A673 (cell line): ENCODE measurements at regions not wholly inside any gene's neighbourhood (a gene's known extent, or its start where the extent isn't known, plus 50 kb on each side); places are given as distances from the start of the nearest gene placed in this dataset.

Experiments used
- BruUV-seq: library from RNA; stranded (reverse); fragments of 400-500 nt; replicated peaks from 2 replicates; lab custom pipeline; 2021; lab: Mats Ljungman, UMichigan
- CTCF ChIA-PET: fragments of 300-600 bp; sonication (Branson Sonifier 250); formaldehyde crosslinking; loops from one replicate; lab custom pipeline; 2022; ENCODE audit warnings: antibody characterized with exemption; lab: Charles Lee
- POLR2A ChIA-PET: fragments of 300-600 bp; sonication (Branson Sonifier 250); formaldehyde crosslinking; loops from one replicate; lab custom pipeline; 2022; ENCODE audit warnings: antibody characterized with exemption; ENCODE audit not compliant: low non-redundant PET; lab: Charles Lee
- DNase-seq: peaks from one replicate; pipeline ENCODE4 v3.0.0-alpha.2; 2015; ENCODE audit warnings: low spot score
- H3K27ac ChIP-seq: fragments of 200-600 bp; sonication (generic); 2 replicates; pipeline ENCODE4 v1.5.1; 2016; ENCODE audit warnings: mixed run types, low read depth, mild to moderate bottlenecking, mixed read lengths, antibody characterized with exemption, low read length; ENCODE audit not compliant: poor library complexity, severe bottlenecking
- H3K27me3 ChIP-seq: fragments of 200-600 bp; sonication (generic); replicated peaks from 2 replicates; pipeline ENCODE4 v1.6.1; 2017; ENCODE audit warnings: mixed run types, low read depth, mild to moderate bottlenecking, mixed read lengths, antibody characterized with exemption, low read length; ENCODE audit not compliant: insufficient read depth, poor library complexity
- H3K36me3 ChIP-seq: fragments of 200-600 bp; sonication (generic); 2 replicates; pipeline ENCODE4 v1.6.1; 2016; ENCODE audit warnings: mixed run types, mild to moderate bottlenecking, mixed read lengths, antibody characterized with exemption, low read length; ENCODE audit not compliant: insufficient read depth, poor library complexity, severe bottlenecking
- H3K4me1 ChIP-seq: fragments of 200-600 bp; sonication (generic); 2 replicates; pipeline ENCODE4 v1.6.1; 2017; ENCODE audit warnings: mixed run types, mild to moderate bottlenecking, mixed read lengths, antibody characterized with exemption, low read length; ENCODE audit not compliant: insufficient read depth, poor library complexity, severe bottlenecking
- H3K4me3 ChIP-seq: fragments of 200-600 bp; sonication (generic); 2 replicates; pipeline ENCODE4 v1.5.1; 2016; ENCODE audit warnings: low read depth, mixed run types, mild to moderate bottlenecking, mixed read lengths, low read length; ENCODE audit not compliant: poor library complexity, severe bottlenecking
- H3K9me3 ChIP-seq: fragments of 200-600 bp; sonication (generic); 2 replicates; pipeline ENCODE4 v1.6.1; 2016; ENCODE audit warnings: mixed run types, low read depth, mild to moderate bottlenecking, mixed read lengths, antibody characterized with exemption, low read length; ENCODE audit not compliant: poor library complexity, severe bottlenecking
- EZH2 ChIP-seq: fragments of 200-600 bp; sonication (generic); IDR thresholded peaks from 2 replicates; pipeline ENCODE4 v1.6.1; 2017; ENCODE audit warnings: borderline replicate concordance, low read depth, mild to moderate bottlenecking, mixed read lengths, antibody characterized with exemption, low read length; ENCODE audit not compliant: poor library complexity, severe bottlenecking
- intact Hi-C: fragments of 100-400 bp; cut with micrococcal nuclease; formaldehyde crosslinking; loops from one replicate; pipeline ENCODE4 v1.10.0; 2022; ENCODE audit not compliant: unreplicated experiment
- TF ChIP-seq, protein P1 (sequence below): fragments of 300-800, 200-600 bp; sonication (generic); conservative IDR thresholded peaks from 2 replicates; pipeline ENCODE4 v1.5.1; 2017; ENCODE audit warnings: low read depth, mild to moderate bottlenecking, antibody characterized with exemption, low read length, moderate library complexity, mixed read lengths

DNA sequence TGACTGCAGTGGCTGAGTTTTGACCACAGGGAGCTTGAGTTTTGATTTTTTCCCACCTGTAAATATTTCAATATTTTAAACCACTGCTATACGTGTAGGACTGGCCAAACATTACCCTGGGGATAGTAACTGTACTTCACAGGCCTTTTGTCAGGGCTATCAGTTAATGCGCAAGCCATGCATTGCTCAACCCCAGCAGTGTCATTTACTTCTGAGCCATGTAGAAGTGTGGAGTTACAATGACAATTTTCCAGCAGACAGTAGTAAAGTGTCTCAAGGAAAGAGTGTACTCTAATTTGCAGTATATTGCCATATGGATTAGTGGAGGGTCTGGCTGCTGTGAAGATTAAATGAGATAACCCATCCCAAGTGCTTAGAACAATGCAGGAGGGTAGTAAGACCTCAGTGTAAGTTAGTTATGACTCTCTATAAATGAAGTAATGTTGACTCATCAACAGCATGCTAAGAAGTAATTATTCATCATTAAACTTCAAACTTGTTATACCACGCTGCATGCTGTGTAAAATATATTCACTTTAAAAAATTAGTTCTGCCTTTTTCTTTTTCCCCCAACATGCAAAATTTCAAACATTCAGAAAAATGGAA, 489.2 kb downstream of the KDM4C start:
- no peaks in the 10 kb centered on the region for H3K4me1 ChIP-seq
- no peak overlapping the region for H3K27ac ChIP-seq
- intact Hi-C loops: no loop called here
- H3K4me3 ChIP-seq: no peak overlapping the region
- no TSS peak for BruUV-seq
- H3K9me3 ChIP-seq: no peaks in the 10 kb centered on the region
- H3K36me3 ChIP-seq: no peaks in the 10 kb centered on the region
- no peaks in the 10 kb centered on the region for H3K27me3 ChIP-seq
- POLR2A ChIA-PET: interaction anchor here (0.6 kb wide), 1 partner anchor 89 kb away, joined by 3 read pairs; no protein-coding TSS in a partner anchor
- CTCF ChIA-PET: no interaction called here
- TF ChIP-seq, protein P1, sequence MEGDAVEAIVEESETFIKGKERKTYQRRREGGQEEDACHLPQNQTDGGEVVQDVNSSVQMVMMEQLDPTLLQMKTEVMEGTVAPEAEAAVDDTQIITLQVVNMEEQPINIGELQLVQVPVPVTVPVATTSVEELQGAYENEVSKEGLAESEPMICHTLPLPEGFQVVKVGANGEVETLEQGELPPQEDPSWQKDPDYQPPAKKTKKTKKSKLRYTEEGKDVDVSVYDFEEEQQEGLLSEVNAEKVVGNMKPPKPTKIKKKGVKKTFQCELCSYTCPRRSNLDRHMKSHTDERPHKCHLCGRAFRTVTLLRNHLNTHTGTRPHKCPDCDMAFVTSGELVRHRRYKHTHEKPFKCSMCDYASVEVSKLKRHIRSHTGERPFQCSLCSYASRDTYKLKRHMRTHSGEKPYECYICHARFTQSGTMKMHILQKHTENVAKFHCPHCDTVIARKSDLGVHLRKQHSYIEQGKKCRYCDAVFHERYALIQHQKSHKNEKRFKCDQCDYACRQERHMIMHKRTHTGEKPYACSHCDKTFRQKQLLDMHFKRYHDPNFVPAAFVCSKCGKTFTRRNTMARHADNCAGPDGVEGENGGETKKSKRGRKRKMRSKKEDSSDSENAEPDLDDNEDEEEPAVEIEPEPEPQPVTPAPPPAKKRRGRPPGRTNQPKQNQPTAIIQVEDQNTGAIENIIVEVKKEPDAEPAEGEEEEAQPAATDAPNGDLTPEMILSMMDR: no peak
- TF ChIP-seq EZH2: no peak
- peak; percentile 4 for DNase-seq

DNA sequence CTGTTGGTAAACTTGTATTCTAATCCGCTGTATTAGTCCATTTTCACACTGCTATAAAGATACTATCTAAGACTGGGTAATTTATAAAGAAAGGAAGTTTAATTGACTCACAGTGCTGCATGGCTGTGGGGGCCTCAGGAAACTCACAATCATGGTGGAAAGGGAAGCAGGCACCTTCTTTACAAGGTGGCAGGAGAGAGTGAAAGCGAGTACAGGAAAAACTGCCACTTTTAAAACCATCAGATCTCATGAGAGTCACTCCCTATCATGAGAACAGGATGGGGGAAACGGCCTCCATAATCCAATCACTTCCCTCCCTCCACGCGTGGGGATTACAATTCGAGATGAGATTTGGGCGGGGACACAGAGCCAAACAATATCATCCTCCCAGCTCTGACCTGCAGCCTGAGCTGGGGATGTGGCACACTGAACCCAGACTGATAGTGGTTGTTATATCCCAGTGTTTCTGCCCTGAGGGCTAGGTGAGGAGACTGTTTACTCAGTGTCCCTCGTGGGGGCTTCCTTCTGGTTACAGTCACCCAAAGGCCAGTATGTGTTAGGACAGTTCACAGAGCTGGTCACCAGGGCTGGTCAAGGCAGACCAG, 488.3 kb downstream of the KDM4C start:
- DNase-seq: no peak
- no peaks in the 10 kb centered on the region for H3K9me3 ChIP-seq
- no peaks in the 10 kb centered on the region for H3K4me1 ChIP-seq
- no peak overlapping the region for H3K27ac ChIP-seq
- intact Hi-C loops: no loop called here
- no peaks in the 10 kb centered on the region for H3K36me3 ChIP-seq
- CTCF ChIA-PET: no interaction called here
- no peaks in the 10 kb centered on the region for H3K27me3 ChIP-seq
- H3K4me3 ChIP-seq: no peak overlapping the region
- POLR2A ChIA-PET: interaction anchor here (0.6 kb wide), 1 partner anchor 90 kb away, joined by 3 read pairs; no protein-coding TSS in a partner anchor
- TF ChIP-seq, protein P1: no peak
- TF ChIP-seq EZH2: no peak
- no TSS peak for BruUV-seq

DNA sequence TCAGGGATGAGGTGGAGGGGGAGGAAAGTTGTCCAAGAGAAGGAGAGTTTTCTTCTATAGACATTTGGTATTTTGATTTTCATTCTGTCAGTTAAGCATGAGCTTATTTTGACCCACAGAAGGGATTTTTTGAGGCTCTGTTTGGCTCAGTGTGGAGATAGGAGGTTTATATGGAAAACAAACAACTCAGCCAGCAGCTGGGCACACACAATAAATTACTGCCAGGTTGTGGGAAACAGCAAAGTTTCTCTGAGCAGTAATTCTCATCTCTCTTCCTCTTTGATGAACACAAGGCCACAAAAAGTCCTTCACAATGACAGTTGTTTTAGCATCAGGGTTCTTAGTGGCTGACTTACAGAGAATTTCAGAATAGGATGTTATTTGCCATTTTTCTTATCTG, 486.1 kb downstream of the KDM4C start:
- Histone ChIP-seq H3K27ac (no peak overlapping the region), H3K27me3 (no peaks in the 10 kb centered on the region), H3K36me3 (no peaks in the 10 kb centered on the region), H3K9me3 (no peaks in the 10 kb centered on the region), H3K4me1 (no peaks in the 10 kb centered on the region), H3K4me3 (no peak overlapping the region)
- ChIA-PET CTCF (no interaction called here), POLR2A (no interaction called here)
- no peak for TF ChIP-seq EZH2
- TF ChIP-seq, protein P1: no peak
- intact Hi-C loops: no loop called here
- no peak for DNase-seq
- BruUV-seq: no TSS peak
